ENCODE measurements at regions not wholly inside any gene's neighbourhood (a gene's known extent, or its start where the extent isn't known, plus 50 kb on each side); places are given as distances from the start of the nearest gene placed in this dataset.
"Not testable (repeated sequence)": the region's sequence is repeated elsewhere in the genome, so short reads cannot be mapped to it uniquely, and the experiment has no call there.

DNA sequence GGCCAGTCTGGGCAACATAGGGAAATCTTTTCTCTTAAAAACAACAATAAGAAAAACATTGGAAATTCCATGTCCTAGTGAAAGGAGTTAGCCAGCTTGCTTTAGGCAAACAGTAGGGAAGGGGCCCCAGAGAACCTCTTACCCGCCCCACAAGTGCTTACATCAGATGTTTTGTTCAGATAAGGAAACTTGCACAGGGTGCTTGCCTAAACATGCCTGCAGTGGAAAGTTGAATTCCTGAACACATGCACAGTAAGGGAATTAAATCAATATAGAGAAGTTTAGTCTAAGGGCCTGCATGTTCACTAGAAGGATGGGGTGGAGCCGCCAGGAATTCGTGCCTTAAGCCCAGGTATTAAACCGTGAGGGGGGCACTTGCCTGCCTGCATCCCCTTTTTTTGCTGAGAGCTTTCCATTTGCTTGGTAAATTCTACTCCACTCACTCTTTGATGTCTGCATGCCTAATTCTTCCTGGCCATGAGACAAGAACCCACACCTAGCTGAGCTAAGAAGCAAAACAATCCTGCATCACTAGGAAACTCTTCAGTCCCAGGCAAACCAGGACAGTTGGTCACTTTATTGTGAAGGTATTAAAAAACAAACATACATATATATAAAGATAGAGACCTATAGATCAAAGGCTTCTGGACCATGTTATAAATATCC is 499.0 kb downstream of the SIPA1L2 start:
- DNase-seq (ENCODE audit: low read depth), result no peak
- no peak overlapping the region for H3K4me3 ChIP-seq (ENCODE audit: low read length)
- TF ChIP-seq, protein P1, sequence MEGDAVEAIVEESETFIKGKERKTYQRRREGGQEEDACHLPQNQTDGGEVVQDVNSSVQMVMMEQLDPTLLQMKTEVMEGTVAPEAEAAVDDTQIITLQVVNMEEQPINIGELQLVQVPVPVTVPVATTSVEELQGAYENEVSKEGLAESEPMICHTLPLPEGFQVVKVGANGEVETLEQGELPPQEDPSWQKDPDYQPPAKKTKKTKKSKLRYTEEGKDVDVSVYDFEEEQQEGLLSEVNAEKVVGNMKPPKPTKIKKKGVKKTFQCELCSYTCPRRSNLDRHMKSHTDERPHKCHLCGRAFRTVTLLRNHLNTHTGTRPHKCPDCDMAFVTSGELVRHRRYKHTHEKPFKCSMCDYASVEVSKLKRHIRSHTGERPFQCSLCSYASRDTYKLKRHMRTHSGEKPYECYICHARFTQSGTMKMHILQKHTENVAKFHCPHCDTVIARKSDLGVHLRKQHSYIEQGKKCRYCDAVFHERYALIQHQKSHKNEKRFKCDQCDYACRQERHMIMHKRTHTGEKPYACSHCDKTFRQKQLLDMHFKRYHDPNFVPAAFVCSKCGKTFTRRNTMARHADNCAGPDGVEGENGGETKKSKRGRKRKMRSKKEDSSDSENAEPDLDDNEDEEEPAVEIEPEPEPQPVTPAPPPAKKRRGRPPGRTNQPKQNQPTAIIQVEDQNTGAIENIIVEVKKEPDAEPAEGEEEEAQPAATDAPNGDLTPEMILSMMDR (conservative IDR thresholded peaks at IDR 0.05; ENCODE audit: low read depth, low read length), result no peak

GRCh38 chr1:232127190-232127589 is 500.6 kb downstream of the DISC1 start:
- TF ChIP-seq, protein P1 (conservative IDR thresholded peaks at IDR 0.05; ENCODE audit: low read depth, low read length), result no peak
- H3K4me3 ChIP-seq (ENCODE audit: low read length), result no peak overlapping the region
- DNase-seq (ENCODE audit: low read depth), result no peak

GRCh38 chr1:232123775-232124659 is 497.4 kb downstream of the DISC1 start:
- no peak for DNase-seq (ENCODE audit: low read depth)
- H3K4me3 ChIP-seq (ENCODE audit: low read length), result no peak overlapping the region

GRCh38 chr1:232117903-232118302 is 491.3 kb downstream of the DISC1 start:
- DNase-seq (ENCODE audit: low read depth); H3K4me3 ChIP-seq (ENCODE audit: low read length): not testable (repeated sequence)

More at GRCh38 chr1:232123775-232124659, 497.4 kb downstream of the DISC1 start:
- TF ChIP-seq, protein P1 (conservative IDR thresholded peaks at IDR 0.05; ENCODE audit: low read depth, low read length), result no peak

DNA sequence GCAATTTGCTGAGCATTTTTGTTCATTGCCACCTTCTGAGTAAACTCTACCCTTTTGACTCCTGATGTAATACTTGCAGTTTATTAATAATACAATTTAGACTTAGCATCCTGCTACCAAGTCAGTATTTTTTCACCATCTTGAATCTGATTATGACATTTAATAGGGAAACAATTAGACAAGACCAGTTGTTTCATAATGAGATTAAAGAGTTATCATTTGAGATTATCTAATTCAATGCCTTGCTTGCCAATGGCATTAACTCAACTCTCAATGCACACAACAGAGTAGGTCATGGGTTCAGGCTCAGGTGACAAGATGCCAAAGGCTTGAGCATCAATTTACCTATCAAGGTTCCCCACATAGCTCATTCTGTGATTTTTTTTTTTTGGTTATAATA is 488.4 kb downstream of the DISC1 start:
- TF ChIP-seq, protein P1 (conservative IDR thresholded peaks at IDR 0.05; ENCODE audit: low read depth, low read length), result no peak
- DNase-seq (ENCODE audit: low read depth), result no peak
- no peak overlapping the region for H3K4me3 ChIP-seq (ENCODE audit: low read length)

DNA sequence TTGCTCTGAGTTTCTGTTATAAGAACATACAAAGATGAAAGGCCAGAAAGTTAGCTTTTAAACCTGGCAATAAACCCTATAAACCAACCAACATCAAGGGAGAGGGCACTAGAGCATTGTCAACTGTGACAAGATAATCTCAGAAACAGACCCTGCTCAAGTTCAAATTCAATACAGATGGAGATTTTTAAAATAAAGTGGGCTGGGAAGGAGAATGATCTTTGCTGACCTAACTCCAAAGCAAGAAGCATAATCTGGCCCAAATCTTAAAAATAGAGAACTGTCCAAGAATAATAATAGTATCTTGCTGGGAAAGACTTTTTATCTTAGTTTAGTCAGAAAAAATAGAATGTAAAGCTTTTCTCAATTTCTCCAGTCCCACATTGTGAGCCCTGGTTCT is 485.5 kb downstream of the DISC1 start:
- no peak overlapping the region for H3K4me3 ChIP-seq (ENCODE audit: low read length)
- no peak for DNase-seq (ENCODE audit: low read depth)
- TF ChIP-seq, protein P1 (conservative IDR thresholded peaks at IDR 0.05; ENCODE audit: low read depth, low read length), result no peak

DNA sequence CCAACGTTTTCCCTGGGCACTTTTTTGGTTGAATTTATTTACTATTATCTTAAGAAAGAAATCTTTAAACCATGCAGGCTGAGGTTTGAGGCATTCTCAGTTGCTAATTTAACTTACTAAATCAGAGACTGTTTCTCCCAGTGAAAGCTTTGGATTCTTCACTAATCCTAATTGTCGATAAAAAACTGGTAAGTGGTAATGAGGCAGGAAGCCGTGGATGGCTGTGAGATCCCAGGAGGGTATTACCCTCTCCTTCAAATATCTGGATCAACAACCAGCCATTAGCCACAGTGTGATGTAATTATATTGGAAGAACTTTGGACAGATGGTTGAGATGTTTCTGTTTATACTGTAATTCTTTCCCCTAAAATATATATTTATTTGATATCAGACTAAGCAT is 485.0 kb downstream of the DISC1 start:
- no peak overlapping the region for H3K4me3 ChIP-seq (ENCODE audit: low read length)
- TF ChIP-seq, protein P1 (conservative IDR thresholded peaks at IDR 0.05; ENCODE audit: low read depth, low read length), result no peak
- no peak for DNase-seq (ENCODE audit: low read depth)

Data from retinal pigment epithelial cell (primary cell).